ENCODE measurements at regions not wholly inside any gene's neighbourhood (a gene's known extent, or its start where the extent isn't known, plus 50 kb on each side); places are given as distances from the start of the nearest gene placed in this dataset.

DNA sequence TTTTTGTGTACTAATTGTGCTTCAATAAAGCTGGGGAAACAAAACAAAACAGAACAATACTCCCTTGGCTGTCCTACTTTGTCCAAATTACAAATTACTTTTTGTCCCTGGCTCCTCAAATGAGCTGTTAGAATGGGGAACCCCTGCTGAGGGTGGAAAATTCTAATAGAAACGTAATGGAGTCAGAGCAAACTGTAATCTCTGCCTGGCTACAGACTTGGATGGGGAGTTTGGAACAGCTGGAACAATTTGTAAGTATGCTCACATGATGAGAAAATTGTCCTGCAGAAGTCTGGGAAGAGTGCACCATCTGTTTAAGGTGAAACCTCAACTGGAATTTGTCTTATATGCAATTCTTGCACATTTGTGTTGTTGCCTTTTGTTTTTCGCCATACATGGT, 364.4 kb upstream of the CLNK start:
- DNase-seq = no peak

DNA sequence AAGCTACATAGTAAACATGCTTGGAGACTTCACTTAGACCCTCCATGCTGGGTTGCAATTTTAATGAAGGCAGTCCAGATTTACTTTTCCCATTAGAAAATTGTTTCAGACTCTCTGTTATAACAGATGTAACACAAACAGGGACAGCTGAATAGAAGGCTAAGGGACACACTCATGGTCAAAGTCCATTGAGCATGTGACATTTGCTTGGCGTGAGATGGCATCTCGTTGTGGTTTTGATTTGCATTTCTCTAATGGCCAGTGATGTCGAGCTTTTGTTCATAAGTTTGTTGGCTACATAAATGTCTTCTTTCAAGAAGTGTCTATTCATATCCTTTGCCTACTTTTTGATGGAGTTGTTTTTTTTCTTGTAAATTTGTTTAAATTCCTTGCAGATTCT, 358.2 kb upstream of the CLNK start:
- DNase-seq = no peak

DNA sequence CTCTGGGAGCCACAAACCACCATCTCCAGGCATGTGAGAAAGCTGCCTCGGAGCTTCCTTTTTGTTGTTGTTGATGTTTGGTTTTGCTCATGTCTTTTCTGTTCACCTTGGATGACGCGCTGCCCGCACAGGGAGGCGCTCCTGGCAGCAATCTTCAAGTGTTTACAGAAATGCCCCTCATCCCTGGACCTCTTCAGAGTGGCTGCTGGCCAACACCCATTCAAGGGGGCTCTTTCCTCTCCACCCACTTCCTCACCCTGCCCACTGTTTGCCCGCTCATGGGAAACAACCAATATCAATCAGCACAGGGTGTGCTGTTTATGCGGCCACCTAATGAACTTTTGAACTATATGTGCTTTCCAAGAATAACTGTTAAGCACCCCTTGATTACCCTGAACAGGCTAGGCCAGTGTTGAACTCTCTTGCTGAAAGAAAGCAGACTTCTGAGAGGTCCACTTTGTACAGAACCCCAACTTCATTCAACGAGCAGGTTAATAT, 355.1 kb upstream of the CLNK start:
- no peak for DNase-seq

DNA sequence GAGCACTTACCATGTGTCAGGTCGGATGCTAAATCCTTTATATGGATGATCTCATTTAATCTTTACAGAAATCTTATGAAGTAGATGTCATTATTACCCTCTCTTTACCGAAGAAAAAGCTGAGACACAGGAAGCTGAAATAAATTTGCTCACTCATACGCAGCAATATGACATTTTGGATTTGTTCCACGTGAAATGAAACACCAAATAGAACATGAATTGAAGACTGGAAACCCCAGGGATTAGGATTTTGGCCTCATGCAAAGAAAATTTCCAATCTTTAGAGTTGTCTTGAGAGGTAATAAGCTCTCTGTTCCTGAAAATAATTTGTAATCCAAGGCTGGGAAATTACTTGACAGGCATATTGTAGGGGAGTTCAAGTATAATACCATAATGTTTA, 354.4 kb upstream of the CLNK start:
- no peak for DNase-seq

DNA sequence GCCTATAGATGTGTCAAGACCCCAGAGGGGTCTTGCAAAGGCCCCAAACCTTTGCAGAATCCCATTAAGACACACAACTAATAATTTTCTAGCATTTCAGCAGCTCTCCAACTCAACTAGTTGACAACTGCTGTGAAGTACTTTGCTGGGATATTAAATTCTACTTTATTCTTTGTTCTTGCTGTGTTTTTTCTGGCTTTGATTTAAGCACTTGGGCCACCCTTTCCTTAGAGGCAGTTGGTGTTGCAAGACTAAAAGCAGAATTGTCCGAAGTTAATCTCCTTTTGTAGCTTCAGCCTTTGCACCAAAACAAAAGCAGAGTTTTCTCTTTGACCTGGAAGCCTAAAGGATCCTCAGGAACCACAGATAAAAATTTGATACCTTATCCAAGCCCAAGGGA, 353.1 kb upstream of the CLNK start:
- DNase-seq = no peak

DNA sequence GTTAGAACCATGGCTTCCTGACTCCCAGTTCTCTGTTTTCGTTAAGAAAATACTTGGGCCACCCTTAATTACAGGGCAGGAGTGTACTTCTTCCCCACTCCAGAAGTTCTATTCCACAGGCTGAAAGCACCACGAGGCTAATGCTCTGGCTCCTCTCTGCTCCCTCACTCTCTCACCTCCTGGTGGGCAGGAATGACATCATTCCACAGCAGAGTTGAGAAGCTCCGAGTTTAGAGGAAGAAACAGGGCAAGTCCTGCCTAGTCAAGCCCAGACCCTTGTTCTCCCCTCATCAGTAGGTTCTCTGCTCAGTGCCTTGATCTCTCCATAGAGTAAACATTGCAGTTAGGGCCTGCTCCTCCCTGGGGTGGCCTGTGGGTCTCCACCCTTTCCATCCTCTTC, 343.8 kb upstream of the CLNK start:
- no peak for DNase-seq

DNA sequence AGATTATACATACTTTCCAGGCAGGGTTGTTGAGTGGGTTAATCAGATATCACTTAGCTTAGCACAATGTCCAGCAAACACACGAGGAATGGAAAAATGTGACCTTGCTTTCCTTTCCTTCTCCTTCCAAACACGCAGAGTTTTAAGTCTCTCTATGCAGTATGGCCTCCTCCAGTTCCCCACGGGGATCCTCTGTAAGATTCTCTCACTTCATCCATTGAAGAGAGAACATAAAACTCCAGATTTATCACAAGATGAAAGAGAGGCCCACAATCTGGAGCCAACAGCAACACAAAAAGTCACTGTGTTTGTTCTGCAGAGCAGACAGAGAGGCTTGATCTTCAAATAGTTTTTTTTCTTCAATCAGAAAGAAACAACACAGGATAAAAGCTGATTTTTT, 336.8 kb upstream of the CLNK start:
- DNase-seq = no peak

DNA sequence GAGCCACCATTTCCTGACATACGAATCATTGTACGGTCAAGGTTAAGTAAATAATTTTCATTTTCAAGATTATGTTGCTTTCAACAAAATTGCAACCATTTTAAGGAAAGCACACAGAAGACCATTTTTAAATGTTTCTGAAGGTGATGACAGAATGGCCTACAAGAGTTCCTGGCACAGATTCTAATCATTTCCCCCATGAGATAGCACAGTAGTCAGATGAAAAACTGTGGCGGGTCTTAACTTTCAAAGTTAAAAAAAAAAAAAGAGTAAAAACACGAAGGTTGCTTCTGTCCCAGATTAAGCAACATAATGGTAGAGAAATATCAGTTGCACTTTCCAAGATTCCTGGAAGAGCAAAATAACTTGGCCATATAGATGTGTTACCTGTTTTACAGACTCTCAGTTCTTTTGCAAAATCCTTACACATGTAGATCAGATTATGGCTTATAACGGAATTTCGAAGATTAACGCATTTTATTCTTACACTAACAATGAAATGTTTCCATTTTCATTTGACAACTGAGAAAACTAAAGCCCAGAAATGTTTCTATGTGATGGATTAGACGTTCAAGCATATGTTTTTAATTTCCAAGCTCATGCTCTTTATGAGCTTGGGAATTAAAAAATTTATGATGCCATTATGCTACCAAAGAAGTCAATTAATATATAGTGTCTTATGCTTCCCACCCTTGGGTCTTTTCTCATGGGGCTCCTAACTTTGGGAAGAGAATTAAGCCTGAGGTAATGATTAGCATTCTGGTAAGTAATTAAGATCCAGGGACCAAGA, 335.1 kb upstream of the CLNK start:
- DNase-seq = no peak

DNA sequence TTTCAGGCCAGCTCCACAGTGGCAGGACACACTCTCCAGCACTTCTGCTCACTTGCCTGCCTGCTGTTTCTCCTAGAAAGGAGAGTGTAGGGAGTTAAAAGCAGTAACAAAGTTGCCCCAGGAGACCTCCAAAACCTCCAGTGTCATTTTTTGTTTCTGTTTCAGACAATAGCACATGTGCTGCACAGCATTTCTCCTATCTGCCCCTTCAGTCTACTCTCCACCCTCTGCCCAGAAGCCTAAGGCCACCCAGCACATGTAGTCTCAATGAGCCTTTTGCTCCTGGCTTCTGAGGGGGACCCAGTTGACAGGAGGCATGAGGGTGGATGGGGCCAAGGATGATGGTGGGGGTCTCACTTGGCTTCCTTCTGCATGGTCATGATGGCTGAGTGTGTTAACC, 329.6 kb upstream of the CLNK start:
- no peak for DNase-seq

DNA sequence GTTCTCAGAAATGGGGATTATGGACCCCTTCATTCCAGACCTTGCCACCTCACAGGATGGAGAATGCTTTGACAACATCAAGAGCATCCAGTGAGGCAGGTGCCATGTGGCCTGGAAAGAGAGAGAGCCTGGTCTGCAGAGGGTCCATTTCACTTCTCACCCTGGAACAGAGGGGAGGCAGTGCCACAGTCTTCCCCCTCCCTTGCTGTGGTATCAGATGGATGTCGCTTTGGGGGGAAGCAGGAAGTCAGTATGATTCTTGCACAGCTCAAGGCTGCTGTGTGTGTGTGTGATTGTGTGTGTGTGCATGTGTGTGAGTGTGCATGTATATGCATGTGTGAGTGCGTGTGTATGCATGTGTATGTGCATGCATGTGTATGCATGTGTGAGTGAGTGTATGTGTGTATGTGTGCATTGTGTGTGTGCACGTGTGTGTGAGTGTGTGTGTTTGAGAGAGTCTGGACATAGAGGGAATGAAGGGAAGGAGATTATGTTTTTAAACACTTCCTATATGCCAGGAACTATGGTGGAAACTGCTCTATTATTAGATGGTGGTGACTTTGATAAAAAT, 328.6 kb upstream of the CLNK start:
- DNase-seq = no peak

DNA sequence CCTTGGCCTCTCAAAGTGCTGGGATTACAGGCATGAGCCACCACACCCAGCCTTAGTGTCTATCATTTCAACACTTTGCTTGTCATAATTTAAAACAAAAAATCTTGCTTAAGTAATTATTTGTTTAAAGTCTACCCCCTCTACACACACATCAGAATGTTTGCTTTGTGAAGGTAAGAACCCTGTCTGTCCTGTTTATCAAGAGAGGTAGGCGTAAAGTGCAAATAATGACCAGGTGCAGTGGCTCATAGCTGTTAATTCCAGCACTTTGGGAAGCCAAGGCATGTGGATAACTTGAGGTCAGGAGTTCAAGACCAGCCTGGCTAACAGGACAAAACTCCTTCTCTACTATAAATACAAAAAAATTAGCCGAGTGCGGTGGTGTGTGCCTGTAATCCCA, 326.7 kb upstream of the CLNK start:
- DNase-seq = no peak

DNA sequence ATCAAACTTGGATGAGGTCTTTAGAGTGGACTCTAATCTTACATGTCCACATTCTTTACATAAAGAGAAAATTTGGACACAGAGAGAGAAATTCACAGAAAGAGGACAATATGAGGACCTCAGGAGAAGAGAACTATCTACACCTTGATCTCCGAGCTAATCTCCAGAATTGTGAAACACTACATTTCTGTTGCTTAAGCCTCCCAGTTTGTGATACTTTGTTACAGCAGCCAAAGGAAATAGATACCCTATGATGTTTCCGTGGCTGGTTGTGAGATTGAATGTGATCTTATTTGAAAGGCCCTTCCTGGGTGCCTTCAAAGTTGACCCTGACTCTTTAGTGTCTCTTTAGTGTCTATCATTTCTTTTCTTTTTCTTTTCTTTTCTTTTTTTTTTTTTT, 326.1 kb upstream of the CLNK start:
- no peak for DNase-seq

DNA sequence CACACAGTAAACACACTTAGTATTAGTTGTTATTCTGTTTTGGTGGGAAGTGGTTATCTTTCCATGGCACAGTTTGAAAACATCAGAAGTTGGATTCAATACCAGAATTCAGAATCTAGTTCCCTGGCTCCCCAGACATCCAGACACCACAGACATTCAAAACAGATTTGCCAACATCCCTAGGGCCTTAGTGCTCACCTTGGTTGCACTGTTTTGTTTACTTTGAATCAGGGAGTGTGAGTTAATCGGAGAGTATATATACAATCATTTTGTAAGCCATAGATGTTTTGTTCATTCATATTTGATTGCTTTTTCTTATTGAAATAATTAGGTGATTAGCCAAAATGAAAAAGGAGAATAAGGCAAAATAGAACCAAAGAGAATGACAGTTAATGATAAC, 324.7 kb upstream of the CLNK start:
- DNase-seq = no peak

DNA sequence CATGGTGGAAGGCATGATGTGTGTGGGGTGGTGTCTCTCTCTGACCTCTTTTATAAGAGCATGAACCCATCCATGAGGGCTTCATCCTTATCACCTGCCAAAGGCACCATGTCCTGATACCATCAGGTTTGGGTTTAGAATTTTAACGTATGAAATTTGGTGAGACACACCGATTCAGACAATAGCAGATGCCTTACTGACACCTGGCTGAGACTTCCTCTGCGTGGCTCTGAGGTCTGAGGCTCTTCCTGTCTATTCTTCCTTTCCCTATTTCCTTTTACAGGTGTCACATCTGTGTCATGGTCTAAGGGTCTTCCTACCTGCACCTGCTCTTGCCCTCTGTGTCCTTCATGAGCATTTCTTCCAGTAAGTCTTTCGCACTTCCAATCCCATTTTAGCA, 320.7 kb upstream of the CLNK start:
- DNase-seq = no peak

DNA sequence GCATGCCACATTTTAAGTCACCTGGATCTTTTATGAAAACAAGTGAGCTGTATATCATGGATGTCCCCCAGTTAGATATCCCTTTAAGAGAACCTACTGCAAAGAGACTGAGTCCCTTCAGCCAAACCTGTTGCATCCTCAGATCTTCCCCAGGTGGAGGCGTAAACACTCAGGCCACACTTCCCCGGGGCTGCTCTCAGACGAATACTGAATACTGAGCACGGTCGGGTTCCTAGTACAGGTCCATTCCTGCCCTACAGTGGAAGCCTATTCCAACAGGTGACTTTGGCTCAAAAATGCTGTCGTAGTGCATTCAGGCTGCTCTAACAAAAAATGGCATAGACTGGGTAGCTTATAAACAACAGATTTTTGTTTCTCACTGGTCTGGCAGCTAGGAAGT, 320.2 kb upstream of the CLNK start:
- no peak for DNase-seq

DNA sequence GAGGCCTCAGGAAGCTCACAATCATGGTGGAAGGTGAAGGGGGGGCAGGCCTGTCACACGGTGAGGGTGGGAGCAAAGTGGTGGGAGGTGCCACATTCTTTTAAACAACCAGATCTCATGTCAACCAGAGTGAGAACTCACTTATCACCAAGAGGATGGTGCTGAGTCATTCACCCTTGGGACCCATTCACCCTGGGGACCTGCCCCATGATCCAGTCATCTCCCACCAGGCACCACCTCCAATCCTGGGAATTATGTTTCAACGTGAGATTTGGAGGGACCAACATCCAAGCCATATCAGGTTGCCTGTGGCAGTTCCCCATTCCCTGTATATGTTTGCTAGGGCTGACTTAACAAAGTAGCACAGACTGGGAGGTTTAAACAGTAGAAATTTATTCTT, 318.4 kb upstream of the CLNK start:
- DNase-seq = no peak

DNA sequence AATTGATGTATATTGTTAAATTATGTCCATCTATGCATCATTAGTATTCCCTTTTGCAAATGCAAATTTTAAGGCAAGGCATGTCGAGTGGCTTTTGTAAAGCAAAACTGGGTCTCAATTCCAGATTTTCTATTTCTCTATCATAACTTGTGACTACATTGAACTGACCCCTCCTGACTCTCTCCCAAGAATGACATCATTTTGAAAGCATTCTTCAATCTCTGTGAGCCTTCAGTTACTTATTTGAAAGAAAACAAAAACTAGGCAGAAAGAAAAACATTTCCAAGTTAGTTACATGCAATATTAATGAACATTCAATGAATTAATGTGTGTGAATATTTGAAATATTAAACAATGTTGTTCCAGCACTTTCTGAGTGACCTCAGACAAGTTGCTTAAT, 314.3 kb upstream of the CLNK start:
- no peak for DNase-seq

DNA sequence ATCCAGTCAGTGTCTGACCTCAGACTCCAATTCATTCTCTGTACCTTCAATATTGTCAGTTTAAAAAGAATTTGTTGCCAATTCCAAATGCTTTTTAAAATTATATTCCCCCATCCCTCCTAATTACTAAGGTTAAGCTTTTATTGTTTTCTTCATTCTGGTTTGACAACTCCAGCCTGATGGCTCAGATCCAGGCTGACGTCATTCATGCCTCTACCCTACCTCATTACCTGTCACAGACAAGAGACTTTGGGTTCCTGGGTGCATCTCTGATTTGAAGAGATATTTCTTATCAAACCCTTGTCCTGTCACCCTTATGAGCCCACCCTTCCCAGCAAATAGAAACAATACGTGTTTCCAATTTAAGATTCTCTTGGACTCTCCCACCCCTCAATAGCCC, 300.2 kb upstream of the CLNK start:
- no peak for DNase-seq

DNA sequence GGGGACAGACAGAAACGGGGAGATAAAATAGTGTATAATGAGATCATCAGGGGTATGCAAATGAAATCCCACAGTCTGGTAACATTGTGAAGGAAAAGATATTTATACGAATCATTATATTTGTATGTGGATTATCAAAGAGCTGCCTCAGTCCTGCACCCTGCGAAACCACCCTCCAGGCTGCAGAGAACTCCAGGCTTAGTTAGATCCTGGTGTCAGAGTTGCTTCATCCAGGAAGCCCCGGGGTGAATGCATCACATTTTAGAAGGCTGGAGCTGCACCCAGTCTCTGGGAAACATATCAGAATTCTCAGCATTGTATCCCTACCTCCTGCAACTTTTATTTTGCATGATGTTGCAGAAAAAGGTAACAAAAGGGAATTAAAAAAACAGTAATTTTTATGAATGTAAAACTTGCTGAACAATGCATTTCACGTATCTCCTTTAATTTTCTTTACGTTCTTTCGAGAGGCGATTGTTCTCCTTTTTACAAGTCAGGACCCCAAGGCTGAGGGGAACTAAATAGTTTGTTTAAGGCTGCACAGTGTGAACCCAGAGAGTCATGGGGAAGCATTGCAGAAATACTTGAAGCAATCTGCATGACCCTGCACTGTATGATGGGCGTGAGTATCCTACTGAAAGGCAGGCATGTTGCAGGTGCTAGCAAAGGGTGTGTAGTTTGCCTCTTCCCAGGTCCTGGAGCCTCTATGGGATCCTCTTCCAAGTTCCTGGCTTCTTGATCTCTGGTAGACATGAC, 299.5 kb upstream of the CLNK start:
- no peak for DNase-seq

DNA sequence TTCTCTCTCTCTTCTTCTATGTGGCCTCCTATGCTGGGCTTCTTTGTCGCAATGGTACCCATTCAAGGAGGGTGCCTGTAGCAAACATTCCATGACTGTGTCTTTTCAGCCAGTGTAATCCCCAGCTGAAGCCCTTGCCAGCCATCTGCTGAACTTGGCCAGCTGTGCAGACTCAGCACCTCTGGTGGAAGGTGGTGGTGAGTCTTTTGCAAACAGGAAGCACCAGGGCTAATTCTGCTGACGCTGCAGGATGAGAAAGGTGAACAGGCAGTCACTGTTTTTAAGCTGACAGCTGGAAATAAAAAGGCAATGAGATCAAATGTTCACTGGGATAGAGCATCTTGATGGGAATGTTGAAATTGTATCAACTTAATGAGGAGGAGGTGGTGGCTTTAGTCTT, 298.7 kb upstream of the CLNK start:
- no peak for DNase-seq

DNA sequence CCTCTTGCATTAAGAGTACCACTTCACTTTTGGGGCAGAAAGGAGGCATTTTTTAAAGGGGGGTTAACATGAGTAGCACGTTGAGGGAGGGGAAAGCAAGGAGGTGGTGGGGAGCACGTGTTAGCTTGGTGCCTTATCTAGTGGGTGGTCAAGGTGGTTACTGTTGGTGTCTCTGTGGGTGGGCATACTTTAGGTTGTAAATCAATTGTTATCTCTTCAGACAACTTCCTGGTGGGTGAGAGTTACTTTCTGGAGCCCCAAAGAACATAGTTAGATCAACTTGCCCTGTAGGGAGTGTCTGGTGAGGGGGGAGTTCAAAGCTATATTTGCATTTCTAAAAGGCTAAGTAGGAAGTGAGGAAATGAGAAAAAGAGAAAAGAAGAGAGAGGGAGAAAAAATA, 297.7 kb upstream of the CLNK start:
- no peak for DNase-seq

DNA sequence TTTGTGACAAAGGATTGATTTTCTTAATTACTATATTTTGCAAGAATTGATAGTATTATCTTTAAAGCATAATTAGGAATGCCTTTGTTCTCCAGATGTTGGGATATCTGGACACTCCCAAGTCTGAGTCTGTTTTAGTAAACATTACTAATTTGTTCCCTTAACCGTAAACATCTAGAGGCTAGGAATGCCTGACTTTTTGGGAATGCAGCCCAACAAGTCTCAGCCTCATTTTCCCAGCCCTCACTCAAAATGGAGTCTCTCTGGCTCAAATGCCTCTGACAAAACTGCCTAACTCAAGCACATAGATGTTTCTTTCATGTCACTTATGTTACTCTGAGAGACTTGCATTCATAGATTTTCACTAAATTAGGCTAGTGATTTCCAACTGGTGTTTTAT, 297.0 kb upstream of the CLNK start:
- DNase-seq = no peak

DNA sequence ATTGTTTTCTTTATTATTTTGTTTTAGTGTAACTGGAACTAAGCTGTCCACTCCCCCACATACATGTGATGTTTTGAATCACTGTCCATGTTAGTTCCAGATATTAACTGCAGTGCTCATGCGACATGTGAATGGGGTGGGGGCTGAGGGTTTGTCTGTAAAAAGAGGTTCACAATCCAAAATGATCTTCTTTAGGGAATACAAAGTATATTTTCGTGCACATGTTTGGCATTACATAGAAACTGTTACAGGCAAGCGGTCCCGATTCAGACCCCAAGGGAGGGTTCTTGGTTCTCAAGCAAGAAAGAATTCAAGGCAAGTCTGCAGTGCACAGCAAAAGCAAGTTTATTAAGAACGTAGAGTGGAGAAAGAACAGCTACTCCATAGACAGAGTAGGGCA, 296.5 kb upstream of the CLNK start:
- no peak for DNase-seq

DNA sequence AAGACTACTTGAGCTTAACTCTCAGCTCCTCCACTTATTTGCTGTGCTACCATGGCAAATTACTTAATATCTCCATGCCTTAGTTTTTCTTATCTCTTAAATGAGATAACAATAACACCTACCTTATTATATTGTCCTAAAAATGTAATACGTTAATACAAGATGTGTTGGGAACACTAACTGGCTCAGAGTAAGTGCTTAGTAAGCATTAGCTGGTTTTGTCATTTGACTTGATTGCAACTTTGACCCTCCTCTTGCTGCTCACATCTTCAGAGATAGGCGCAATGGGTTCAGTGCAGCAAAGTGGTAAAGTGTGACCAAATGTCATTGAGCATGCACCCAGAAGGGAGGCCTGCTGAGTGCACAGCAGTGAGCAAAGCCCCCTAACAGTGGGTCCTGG, 294.5 kb upstream of the CLNK start:
- DNase-seq = no peak

All from NCI-H1105 (cell line).